ENCODE measurements at regions not wholly inside any gene's neighbourhood (a gene's known extent, or its start where the extent isn't known, plus 50 kb on each side); places are given as distances from the start of the nearest gene placed in this dataset.

DNA sequence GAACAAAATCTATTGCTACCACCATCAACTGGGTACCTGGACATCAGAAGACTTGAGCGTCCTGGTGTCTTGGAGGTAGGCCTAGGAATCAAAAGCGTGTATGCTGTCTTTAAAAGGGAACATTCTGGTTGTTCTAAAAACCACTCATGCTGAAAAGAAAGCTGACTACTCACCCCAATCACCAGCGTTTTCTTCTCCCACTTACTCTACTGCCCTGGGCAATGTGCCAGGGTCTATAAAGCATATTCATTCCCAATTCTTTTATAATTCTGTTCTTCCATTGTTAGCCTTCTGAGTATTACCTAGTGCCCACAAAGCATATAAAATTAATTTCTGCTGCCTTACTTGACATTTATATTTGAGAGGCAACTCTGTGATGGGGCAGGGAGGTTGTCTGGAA is 133.4 kb downstream of the KCNA5 start (continued):
- no peak for TF ChIP-seq EZH2phosphoT487 (IDR thresholded peaks at IDR 0.05; ENCODE audit: borderline replicate concordance, low read depth)
- TF ChIP-seq CHD2 (IDR thresholded peaks at IDR 0.05; ENCODE audit: low read length, partially characterized antibody) = no peak
- no peak for TF ChIP-seq ELF1 (IDR thresholded peaks at IDR 0.05)
- TF ChIP-seq SMC3 (IDR thresholded peaks at IDR 0.05; ENCODE audit: low read depth, low read length) = no peak
- no peak for TF ChIP-seq EP300 (IDR thresholded peaks at IDR 0.05; ENCODE audit: borderline replicate concordance in 1 of 2, low read depth in 1 of 2, low read length in 1 of 2)
- TF ChIP-seq GABPA (IDR thresholded peaks at IDR 0.05; ENCODE audit: low read depth) = no peak

DNA sequence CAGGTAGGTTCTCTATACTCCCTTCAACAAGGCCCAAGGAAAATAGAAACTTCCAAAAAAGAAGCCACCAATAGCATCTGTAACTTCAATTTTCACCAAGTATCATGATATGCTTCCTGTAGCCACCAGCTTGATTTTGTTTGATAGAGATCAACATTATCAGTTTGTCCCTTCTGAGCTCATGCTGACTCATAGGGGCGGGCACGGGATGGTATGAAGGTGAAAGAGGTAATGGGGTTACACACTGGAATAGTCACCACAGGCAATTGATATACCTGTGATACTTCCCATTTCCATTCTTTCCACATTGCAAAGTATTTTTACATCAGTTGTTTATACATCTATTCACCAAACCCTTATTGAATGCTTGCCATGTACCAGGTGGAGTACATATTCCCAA is 134.1 kb downstream of the KCNA5 start:
- H3K9me3 ChIP-seq = no peaks in the 10 kb centered on the region
- H3K79me2 ChIP-seq (ENCODE audit: insufficient read depth) = no peaks in the 10 kb centered on the region
- DNase-seq = no peak
- TF ChIP-seq, protein P1, sequence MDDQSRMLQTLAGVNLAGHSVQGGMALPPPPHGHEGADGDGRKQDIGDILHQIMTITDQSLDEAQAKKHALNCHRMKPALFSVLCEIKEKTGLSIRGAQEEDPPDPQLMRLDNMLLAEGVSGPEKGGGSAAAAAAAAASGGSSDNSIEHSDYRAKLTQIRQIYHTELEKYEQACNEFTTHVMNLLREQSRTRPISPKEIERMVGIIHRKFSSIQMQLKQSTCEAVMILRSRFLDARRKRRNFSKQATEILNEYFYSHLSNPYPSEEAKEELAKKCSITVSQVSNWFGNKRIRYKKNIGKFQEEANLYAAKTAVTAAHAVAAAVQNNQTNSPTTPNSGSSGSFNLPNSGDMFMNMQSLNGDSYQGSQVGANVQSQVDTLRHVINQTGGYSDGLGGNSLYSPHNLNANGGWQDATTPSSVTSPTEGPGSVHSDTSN (IDR thresholded peaks at IDR 0.05) = no peak
- TF ChIP-seq FOSL2 (IDR thresholded peaks at IDR 0.05; ENCODE audit: borderline replicate concordance, low read depth) (no peak), ZBTB33 (IDR thresholded peaks at IDR 0.05; ENCODE audit: borderline replicate concordance, low read depth) (no peak), USF2 (IDR thresholded peaks at IDR 0.05; ENCODE audit: borderline replicate concordance, low read depth, low read length) (no peak), JUND (IDR thresholded peaks at IDR 0.05) (no peak), FOXM1 (IDR thresholded peaks at IDR 0.05; ENCODE audit: low read depth) (no peak), ELF1 (IDR thresholded peaks at IDR 0.05) (no peak), GABPA (IDR thresholded peaks at IDR 0.05; ENCODE audit: low read depth) (no peak), SIN3A (IDR thresholded peaks at IDR 0.05; ENCODE audit: borderline replicate concordance, low read depth, low read length) (no peak), REST (IDR thresholded peaks at IDR 0.05; ENCODE audit: low read depth, low read length) (no peak), FOXJ3 (CRISPR knock-in tag; IDR thresholded peaks at IDR 0.05) (no peak), SMC3 (IDR thresholded peaks at IDR 0.05; ENCODE audit: low read depth, low read length) (no peak), EP300 (IDR thresholded peaks at IDR 0.05; ENCODE audit: borderline replicate concordance in 1 of 2, low read depth in 1 of 2, low read length in 1 of 2) (no peak), GATA2 (CRISPR knock-in tag; IDR thresholded peaks at IDR 0.05) (no peak), TAF1 (IDR thresholded peaks at IDR 0.05; ENCODE audit: borderline replicate concordance, low read depth, low read length) (no peak), RFX5 (IDR thresholded peaks at IDR 0.05; ENCODE audit: low read length) (no peak), MEF2A (IDR thresholded peaks at IDR 0.05; ENCODE audit: borderline replicate concordance, low read depth) (no peak), CHD2 (IDR thresholded peaks at IDR 0.05; ENCODE audit: low read length, partially characterized antibody) (no peak), RCOR1 (IDR thresholded peaks at IDR 0.05; ENCODE audit: low read length) (no peak)
- TF ChIP-seq, protein P2, sequence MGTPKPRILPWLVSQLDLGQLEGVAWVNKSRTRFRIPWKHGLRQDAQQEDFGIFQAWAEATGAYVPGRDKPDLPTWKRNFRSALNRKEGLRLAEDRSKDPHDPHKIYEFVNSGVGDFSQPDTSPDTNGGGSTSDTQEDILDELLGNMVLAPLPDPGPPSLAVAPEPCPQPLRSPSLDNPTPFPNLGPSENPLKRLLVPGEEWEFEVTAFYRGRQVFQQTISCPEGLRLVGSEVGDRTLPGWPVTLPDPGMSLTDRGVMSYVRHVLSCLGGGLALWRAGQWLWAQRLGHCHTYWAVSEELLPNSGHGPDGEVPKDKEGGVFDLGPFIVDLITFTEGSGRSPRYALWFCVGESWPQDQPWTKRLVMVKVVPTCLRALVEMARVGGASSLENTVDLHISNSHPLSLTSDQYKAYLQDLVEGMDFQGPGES (IDR thresholded peaks at IDR 0.05; ENCODE audit: low read depth, low read length) = no peak
- no peaks in the 10 kb centered on the region for H4K20me1 ChIP-seq (ENCODE audit: insufficient read depth)
- H3K4me2 ChIP-seq = no peak overlapping the region
- no peak overlapping the region for H2AFZ ChIP-seq (ENCODE audit: low read depth)
- ChIA-PET CTCF (interaction anchor here (1.1 kb wide), 1 partner anchor 10 kb away, joined by 3 read pairs; no protein-coding TSS in a partner anchor), POLR2A (no interaction called here)
- H3K4me1 ChIP-seq (ENCODE audit: control insufficient read depth in 1 of 2, insufficient read depth in 2 of 2, low read depth in 1 of 2, low read length in 1 of 2) = peaks cover 2 to 9% of the 10 kb centered on the region in 2 experiments; a peak in 2 of 4 replicates
- no peak overlapping the region for H3K27ac ChIP-seq (ENCODE audit: low read depth in 2 of 2, low read length in 1 of 2)
- H3K9me2 ChIP-seq = no peaks in the 10 kb centered on the region
- no peaks in the 10 kb centered on the region for H3K27me3 ChIP-seq (ENCODE audit: insufficient read depth)
- no peak overlapping the region for H3K9ac ChIP-seq
- H3F3A ChIP-seq (replicated peaks; ENCODE audit: insufficient read depth) = no peaks in the 10 kb centered on the region
- WGBS (ENCODE audit: low lambda C conversion rate) = 80% methylated on average over 2 of the region's 2 CpGs
- no peak overlapping the region for H3K4me3 ChIP-seq (ENCODE audit: low read depth in 2 of 2, low read length in 1 of 2)
- peaks cover 0 to 3% of the 10 kb centered on the region in 2 experiments for H3K36me3 ChIP-seq (replicated peaks in 1 of 2; ENCODE audit: control insufficient read depth in 1 of 2, insufficient read depth in 2 of 2, low read length in 1 of 2)
